H9 (cell line): ENCODE measurements at regions not wholly inside any gene's neighbourhood (a gene's known extent, or its start where the extent isn't known, plus 50 kb on each side); places are given as distances from the start of the nearest gene placed in this dataset.
A peak's percentile ranks its signal among the peaks of the same experiment; 100 is the strongest.

Experiments
- DNase-seq: peaks from one replicate; pipeline ENCODE4 v3.0.0-alpha.2; 2017
- H2AFZ ChIP-seq: one replicate; pipeline ENCODE4 v1.6.1; 2013; ENCODE audit warnings: mild to moderate bottlenecking, low read length, control low read depth, moderate library complexity
- H2AK5ac ChIP-seq: 2 replicates; pipeline ENCODE4 v1.6.1; 2013; ENCODE audit warnings: low read length, control low read depth, mixed read lengths; ENCODE audit not compliant: insufficient read length
- H2BK120ac ChIP-seq: one replicate; pipeline ENCODE4 v1.6.1; 2013; ENCODE audit warnings: low read depth, mild to moderate bottlenecking, low read length, control low read depth, inconsistent platforms; ENCODE audit not compliant: poor library complexity, severe bottlenecking
- H2BK12ac ChIP-seq: 2 replicates; pipeline ENCODE4 v1.6.1; 2013; ENCODE audit warnings: low read length, control low read depth, mixed read lengths, low read depth; ENCODE audit not compliant: insufficient read length
- H2BK15ac ChIP-seq: 2 replicates; pipeline ENCODE4 v1.6.1; 2013; ENCODE audit warnings: low read depth, low read length, control low read depth
- H2BK20ac ChIP-seq: one replicate; pipeline ENCODE4 v1.6.1; 2013; ENCODE audit warnings: low read depth, mild to moderate bottlenecking, low read length, control low read depth, inconsistent platforms; ENCODE audit not compliant: poor library complexity, severe bottlenecking
- H2BK5ac ChIP-seq: 2 replicates; pipeline ENCODE4 v1.6.1; 2013; ENCODE audit warnings: low read length, control low read depth, mixed read lengths; ENCODE audit not compliant: insufficient read length
- H3K14ac ChIP-seq: 2 replicates; pipeline ENCODE4 v1.6.1; 2013; ENCODE audit warnings: low read length, control low read depth; ENCODE audit not compliant: insufficient read depth
- H3K18ac ChIP-seq: 2 replicates; pipeline ENCODE4 v1.6.1; 2013; ENCODE audit warnings: low read depth, mild to moderate bottlenecking, mixed read lengths, low read length, control low read depth; ENCODE audit not compliant: insufficient read length
- H3K23ac ChIP-seq: 2 replicates; pipeline ENCODE4 v1.6.1; 2013; ENCODE audit warnings: low read length, control low read depth, mixed read lengths, low read depth; ENCODE audit not compliant: insufficient read length
- H3K23me2 ChIP-seq: 2 replicates; pipeline ENCODE4 v1.6.1; 2013; ENCODE audit warnings: low read depth, mild to moderate bottlenecking, mixed read lengths, low read length, control low read depth; ENCODE audit not compliant: insufficient read length, poor library complexity, severe bottlenecking
- H3K27ac ChIP-seq: 2 replicates; pipeline ENCODE4 v1.5.1; 2013; ENCODE audit warnings: low read length, control low read depth, mixed read lengths, low read depth; ENCODE audit not compliant: insufficient read length
- H3K27me3 ChIP-seq: 2 replicates; pipeline ENCODE4 v1.6.1; 2013; ENCODE audit warnings: low read length, control low read depth, inconsistent platforms; ENCODE audit not compliant: insufficient read depth
- H3K4ac ChIP-seq: 2 replicates; pipeline ENCODE4 v1.6.1; 2013; ENCODE audit warnings: low read depth, mild to moderate bottlenecking, control low read depth, inconsistent platforms, low read length, moderate library complexity
- H3K4me1 ChIP-seq: 2 replicates; pipeline ENCODE4 v1.6.1; 2013; ENCODE audit warnings: low read length, control low read depth, inconsistent platforms; ENCODE audit not compliant: insufficient read depth
- H3K4me2 ChIP-seq: 2 replicates; pipeline ENCODE4 v1.6.1; 2013; ENCODE audit warnings: low read length, control low read depth, mixed read lengths; ENCODE audit not compliant: insufficient read length, insufficient read depth
- H3K56ac ChIP-seq: 2 replicates; pipeline ENCODE4 v1.6.1; 2013; ENCODE audit warnings: low read depth, mild to moderate bottlenecking, mixed read lengths, low read length, control low read depth; ENCODE audit not compliant: insufficient read length
- H3K79me1 ChIP-seq: 2 replicates; pipeline ENCODE4 v1.6.1; 2013; ENCODE audit warnings: low read depth, mild to moderate bottlenecking, moderate library complexity, low read length, control low read depth, inconsistent platforms; ENCODE audit not compliant: insufficient read depth, poor library complexity, severe bottlenecking
- H3K79me2 ChIP-seq: 2 replicates; pipeline ENCODE4 v1.6.1; 2013; ENCODE audit warnings: low read length, control low read depth, inconsistent platforms; ENCODE audit not compliant: insufficient read depth
- H3K9ac ChIP-seq: 2 replicates; pipeline ENCODE4 v1.6.1; 2013; ENCODE audit warnings: low read length, control low read depth, mixed read lengths; ENCODE audit not compliant: insufficient read length; ENCODE audit errors: extremely low read depth
- H3K9me3 ChIP-seq: one replicate; pipeline ENCODE4 v1.6.1; 2013; ENCODE audit warnings: low read depth, low read length, inconsistent platforms; ENCODE audit not compliant: control insufficient read depth
- H3T11ph ChIP-seq: one replicate; pipeline ENCODE4 v1.6.1; 2013; ENCODE audit warnings: mild to moderate bottlenecking, low read length, control low read depth, inconsistent platforms
- H4K20me1 ChIP-seq: one replicate; pipeline ENCODE4 v1.6.1; 2013; ENCODE audit not compliant: control insufficient read depth, insufficient read length, insufficient read depth
- H4K5ac ChIP-seq: 2 replicates; pipeline ENCODE4 v1.6.1; 2013; ENCODE audit warnings: low read depth, mild to moderate bottlenecking, mixed read lengths, low read length, control low read depth; ENCODE audit not compliant: insufficient read length
- H4K8ac ChIP-seq: replicated peaks from 2 replicates; pipeline ENCODE4 v1.6.1; 2013; ENCODE audit warnings: low read length, control low read depth, mixed read lengths, low read depth; ENCODE audit not compliant: insufficient read length
- H4K91ac ChIP-seq: 2 replicates; pipeline ENCODE4 v1.6.1; 2013; ENCODE audit warnings: low read depth, mild to moderate bottlenecking, moderate library complexity, mixed read lengths, low read length, control low read depth; ENCODE audit not compliant: insufficient read length
- H3K27ac Mint-ChIP-seq, 3 experiments: 2 replicates in 2 of 3; 3 replicates in 1 of 3; pipeline ENCODE4 v1.8.0; 2020 to 2021; ENCODE audit warnings: mixed read lengths in 3 of 3, mild to moderate bottlenecking in 1 of 3, moderate library complexity in 1 of 3
- H3K27me3 Mint-ChIP-seq: 2 replicates; pipeline ENCODE4 v1.8.0; 2021; ENCODE audit warnings: low read depth, mild to moderate bottlenecking, moderate library complexity, mixed read lengths
- H3K36me3 Mint-ChIP-seq, 3 experiments: 2 replicates in 2 of 3; 3 replicates in 1 of 3; pipeline ENCODE4 v1.8.0; 2020 to 2021; ENCODE audit warnings: low read depth in 3 of 3, mixed read lengths in 3 of 3; ENCODE audit not compliant: insufficient read depth in 1 of 3
- H3K4me1 Mint-ChIP-seq, 2 experiments: 2 replicates each; pipeline ENCODE4 v1.8.0; 2020; ENCODE audit warnings: mixed read lengths in 2 of 2
- H3K4me3 Mint-ChIP-seq, 2 experiments: 2 replicates in 1 of 2; 3 replicates in 1 of 2; pipeline ENCODE4 v1.8.0; 2020 to 2021; ENCODE audit warnings: mild to moderate bottlenecking in 2 of 2, mixed read lengths in 2 of 2, moderate library complexity in 1 of 2
- H3K9me3 Mint-ChIP-seq, 2 experiments: 2 replicates in 1 of 2; 3 replicates in 1 of 2; pipeline ENCODE4 v1.8.0; 2020; ENCODE audit warnings: mild to moderate bottlenecking in 2 of 2, mixed read lengths in 2 of 2, moderate library complexity in 1 of 2
- CTCF ChIP-seq: fragments of 200-600 bp; sonication (generic); conservative IDR thresholded peaks from 3 replicates; pipeline ENCODE4 v1.8.0; 2021; ENCODE audit warnings: antibody characterized with exemption, mild to moderate bottlenecking
- WGBS: extraction: QIAGEN DNeasy Blood & Tissue Kit; methylation state at CpG from one replicate; pipeline ENCODE4 v1.1.7; 2013; ENCODE audit warnings: missing lambda C conversion rate, low lambda C conversion rate, mixed read lengths; ENCODE audit not compliant: insufficient read length; ENCODE audit errors: extremely low coverage; 5-methylcytosine and 5-hydroxymethylcytosine counted together

- H3K79me1 ChIP-seq: no peaks in the 10 kb centered on the region
- H3T11ph ChIP-seq: no peak overlapping the region
- no peak overlapping the region for H3K23ac ChIP-seq
- no peak overlapping the region for H2BK120ac ChIP-seq
- no peaks in the 10 kb centered on the region for H3K4me1 ChIP-seq
- H3K36me3 Mint-ChIP-seq: no peaks in the 10 kb centered on the region
- H3K56ac ChIP-seq: no peak overlapping the region
- H2AFZ ChIP-seq: no peak overlapping the region
- no peak for DNase-seq
- H4K5ac ChIP-seq: no peak overlapping the region
- no peaks in the 10 kb centered on the region for H3K27me3 Mint-ChIP-seq
- no peaks in the 10 kb centered on the region for H3K23me2 ChIP-seq
- H3K4ac ChIP-seq: no peak overlapping the region
- no peak overlapping the region for H2BK12ac ChIP-seq
- H3K27me3 ChIP-seq: no peaks in the 10 kb centered on the region
- no peak for TF ChIP-seq CTCF
- H3K4me3 Mint-ChIP-seq: no peak overlapping the region
- H2BK15ac ChIP-seq: no peak overlapping the region
- no peaks in the 10 kb centered on the region for H3K4me1 Mint-ChIP-seq
- no peak overlapping the region for H2AK5ac ChIP-seq
- peak overlapping the region in 2 of 3 experiments; percentile 9 to 48; a peak in 2 of 7 replicates for H3K27ac Mint-ChIP-seq
- H2BK20ac ChIP-seq: no peak overlapping the region
- no peak overlapping the region for H3K18ac ChIP-seq
- no peak overlapping the region for H3K27ac ChIP-seq
- H3K79me2 ChIP-seq: no peaks in the 10 kb centered on the region; the same call in 1 of the 2 replicates
- H3K9me3 Mint-ChIP-seq: no peaks in the 10 kb centered on the region
- H3K14ac ChIP-seq: no peak overlapping the region
- H3K4me2 ChIP-seq: no peak overlapping the region
- no peak overlapping the region for H3K9ac ChIP-seq
- H3K9me3 ChIP-seq: no peaks in the 10 kb centered on the region
- H4K91ac ChIP-seq: no peak overlapping the region
- no peaks in the 10 kb centered on the region for H4K20me1 ChIP-seq
- no peak overlapping the region for H2BK5ac ChIP-seq
- no CpG with 5 or more reads among the region's 3 CpGs for WGBS
- no peak overlapping the region for H4K8ac ChIP-seq
These were observed 130.4 kb downstream of the PRELID2 start for GRCh38 chr5:145704724-145705123.
